Activated CD4-positive, alpha-beta T cell treated with anti-CD3 and anti-CD28 coated beads for 24 hours (primary cell): ENCODE measurements at regions not wholly inside any gene's neighbourhood (a gene's known extent, or its start where the extent isn't known, plus 50 kb on each side); places are given as distances from the start of the nearest gene placed in this dataset.

Experiments
- DNase-seq, 2 donors: peaks; one replicate each; pipeline ENCODE4 v3.0.0-alpha.2; 2020; ENCODE audit warnings: low read depth in 2 of 2

DNA sequence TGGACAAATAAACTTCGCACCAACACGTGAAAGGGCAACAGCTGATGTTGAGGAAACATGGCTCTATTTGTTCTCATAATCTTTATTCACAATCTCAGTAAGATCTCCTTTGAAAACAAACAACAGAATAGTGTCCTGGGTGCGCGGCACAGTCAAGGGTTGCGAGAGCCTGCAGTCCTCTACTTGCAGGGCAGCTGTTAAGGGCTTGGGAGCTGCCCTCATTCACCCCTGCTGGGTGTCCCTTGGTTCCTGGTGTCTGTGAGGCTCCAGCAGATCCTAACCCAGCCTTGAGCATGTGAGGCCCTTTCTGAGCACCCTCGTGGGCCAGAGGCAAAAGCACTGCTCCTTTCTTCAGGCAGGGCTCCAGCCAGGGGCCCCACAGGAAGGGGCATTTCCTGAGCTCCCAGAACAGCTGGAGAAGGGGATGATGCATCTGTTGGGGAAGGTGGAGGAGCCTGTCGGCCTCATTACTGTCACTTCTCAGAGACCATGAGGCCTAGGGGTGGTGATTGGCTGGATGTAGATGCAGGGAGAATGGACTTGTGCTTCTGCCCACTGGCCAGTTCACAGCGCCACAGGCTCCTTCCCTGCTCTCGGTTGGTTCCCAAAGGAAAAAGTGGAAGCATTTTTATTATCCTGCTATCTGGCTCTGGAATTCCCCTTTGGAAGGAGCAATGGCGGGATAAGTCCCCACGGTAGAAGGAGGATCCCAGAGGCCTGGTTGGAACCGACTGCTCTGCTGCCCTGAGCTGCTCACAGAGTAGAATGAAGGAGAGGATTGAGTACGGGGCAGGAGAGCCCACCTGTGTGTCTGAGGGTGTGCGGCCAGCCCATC is 51.9 kb upstream of the KLF13 start:
- no peak for DNase-seq

DNA sequence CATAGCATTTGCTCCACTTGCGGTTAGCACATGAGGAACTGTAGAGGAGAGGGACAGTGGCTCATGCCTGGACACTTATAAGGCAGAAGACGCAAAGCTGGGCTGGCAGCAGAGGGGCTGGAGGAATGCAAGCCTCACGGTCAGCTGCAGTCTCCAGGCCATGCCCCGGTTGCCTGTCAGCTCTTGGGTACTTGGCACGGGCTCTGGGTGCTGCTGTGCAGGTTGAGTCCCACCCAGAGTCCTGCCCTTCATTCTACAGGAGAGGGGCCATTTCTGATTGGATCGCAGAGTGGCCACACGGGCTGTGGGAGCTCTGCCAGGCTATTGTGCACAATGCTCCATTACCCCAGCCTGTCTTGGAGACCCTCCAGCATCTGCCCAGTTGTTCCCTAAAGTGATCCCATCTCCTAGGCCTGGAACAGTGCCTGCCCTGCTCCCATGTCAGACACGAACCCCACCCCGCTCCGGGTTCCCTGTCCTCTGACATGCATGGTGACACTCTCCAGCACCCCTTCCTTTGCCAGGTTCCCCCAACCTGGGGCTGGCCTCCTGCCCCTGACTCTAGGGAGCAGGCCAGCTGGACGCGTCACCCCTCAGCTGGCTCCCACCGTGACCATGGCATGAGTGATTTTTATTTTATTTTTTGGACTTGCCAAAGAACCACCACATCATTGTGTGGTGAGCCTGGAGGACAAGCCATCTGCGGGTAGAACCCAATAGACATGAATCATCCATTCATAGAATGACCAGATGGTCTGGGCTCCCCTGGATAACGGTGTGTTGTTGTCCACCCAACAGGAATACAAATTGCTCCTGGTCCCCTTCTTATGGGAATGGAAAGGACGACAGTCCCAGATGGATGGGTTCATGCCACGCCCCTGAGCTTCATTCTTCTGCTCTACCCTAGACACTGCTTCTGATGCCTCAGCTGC is 51.0 kb upstream of the KLF13 start:
- DNase-seq, result no peak

DNA sequence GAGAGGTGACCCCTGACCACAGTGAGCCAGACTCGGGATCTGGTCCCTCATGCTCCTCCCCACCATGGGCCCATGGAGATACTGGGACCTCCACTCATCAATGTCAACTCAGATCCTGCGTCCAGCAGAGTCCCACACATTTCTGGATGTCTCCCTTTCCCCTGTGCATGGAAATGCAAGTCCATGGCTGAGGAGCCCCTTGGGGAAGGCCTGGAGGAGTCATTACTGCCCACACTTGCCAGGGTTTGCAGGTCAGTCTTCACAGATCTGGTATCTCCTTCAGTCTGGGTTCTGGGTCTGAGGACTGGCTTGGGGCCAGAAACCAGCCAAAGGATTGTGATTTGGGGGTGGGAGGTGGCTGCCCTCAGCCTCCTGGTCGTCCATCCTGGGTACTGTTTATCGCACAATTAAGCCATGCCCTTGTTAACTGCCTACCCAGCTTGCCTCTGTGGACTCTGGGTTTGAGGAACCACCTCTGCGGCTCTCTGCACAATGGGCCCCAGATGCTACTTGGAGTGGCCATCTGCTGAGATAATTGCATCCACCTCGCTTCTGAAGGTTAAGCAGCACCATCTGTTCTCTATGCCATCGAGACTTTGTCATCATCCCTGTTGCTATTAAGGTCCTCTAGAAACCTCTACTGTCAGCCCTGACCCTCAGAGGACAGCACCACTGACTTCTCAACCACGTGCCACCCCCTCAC is 49.9 kb upstream of the KLF13 start:
- no peak for DNase-seq
